HG03135 (cell line): ENCODE measurements at regions not wholly inside any gene's neighbourhood (a gene's known extent, or its start where the extent isn't known, plus 50 kb on each side); places are given as distances from the start of the nearest gene placed in this dataset.

Experiments used
- ATAC-seq: cut with Tn5 transposase; IDR thresholded peaks from one replicate; pipeline ENCODE4 v1.9.1; 2021; ENCODE audit warnings: mild to moderate bottlenecking, moderate library complexity; ENCODE audit not compliant: unreplicated experiment

DNA sequence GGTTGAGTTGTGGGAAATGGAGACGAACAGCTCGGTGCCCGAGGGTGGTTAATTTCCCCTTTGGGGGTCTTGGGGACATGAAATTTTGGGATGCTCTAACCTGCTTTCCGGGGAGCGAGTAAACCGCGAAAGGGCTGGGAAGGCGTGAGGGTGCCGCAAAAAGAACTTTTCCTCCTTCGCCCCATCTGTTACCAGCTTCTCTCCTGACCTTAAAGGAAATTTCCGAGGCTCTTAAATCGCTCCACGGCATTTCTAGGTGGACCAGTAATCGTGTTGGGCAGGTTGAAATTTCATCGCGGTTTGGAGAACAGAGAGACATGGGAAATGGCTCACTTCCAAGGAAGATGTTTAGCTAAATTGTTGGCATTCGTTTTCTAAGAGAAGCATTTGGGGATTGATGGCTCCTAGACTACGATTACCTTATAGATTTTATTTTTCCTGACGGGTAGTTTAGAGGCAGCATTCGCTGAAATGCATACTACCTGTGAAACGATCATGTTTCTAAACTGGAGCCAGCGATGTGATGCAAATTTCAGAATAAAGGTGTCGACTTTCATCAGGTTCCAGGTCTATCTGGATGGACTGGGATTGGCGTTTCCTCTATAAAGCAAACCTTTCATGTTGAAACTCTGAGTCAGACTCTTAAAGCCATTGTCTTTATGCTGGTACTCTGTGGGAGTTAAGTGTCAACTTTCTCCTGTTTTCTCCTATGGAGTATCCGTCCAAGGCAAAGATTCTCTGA, 414.5 kb downstream of the PCNX1 start:
- ATAC-seq: no peak

DNA sequence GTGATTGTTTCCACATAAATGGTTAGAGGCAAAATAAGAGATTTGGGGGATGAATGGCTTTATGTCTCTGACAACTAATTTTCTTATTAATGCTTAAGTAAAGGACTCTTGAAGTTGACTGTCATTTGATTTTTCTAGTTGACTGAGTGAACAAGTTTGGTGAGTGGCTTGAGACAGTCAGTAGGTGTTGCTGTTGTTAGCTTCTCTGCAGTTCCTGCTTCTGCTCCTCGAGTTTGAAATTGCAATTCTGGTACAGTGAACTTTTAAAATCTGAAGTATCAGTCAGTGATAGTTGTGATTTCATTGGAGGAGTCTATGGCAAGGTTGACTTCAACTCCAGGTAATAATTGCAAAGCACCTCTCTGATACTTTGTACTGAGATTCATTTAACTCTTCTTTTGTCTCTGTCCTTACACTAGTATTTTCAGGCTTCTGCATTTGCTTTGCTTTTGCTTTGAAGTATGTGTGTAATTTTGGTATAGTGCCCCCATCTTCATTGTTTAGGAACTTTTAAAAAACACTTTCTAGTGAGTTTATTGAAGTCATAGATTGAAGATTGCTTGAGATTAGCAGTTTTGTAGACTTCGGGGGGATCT, 415.5 kb downstream of the PCNX1 start:
- no peak for ATAC-seq

DNA sequence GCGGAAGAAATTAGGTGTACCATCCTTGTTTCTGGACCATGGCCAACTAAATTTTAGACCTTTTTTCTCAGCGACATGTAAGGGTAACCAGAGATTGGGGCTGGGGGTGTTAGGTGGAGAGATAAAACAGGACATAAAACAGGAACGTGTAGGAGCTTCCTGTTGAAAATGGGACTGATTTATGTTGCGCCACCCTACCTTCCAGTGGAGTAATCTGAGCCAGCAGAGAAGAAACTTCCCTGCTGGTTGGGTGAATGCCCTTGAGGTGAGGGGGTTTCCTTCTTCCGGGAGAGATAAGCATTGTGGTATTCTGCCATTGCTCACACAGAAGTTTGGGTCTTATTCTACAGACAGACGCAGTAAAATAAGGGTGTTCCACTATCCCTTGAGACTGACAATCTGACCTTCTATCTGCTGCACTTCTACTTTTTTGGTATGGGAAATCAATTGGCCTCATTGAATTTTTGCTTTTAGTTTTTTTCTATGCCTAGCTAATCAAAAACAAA, 417.6 kb downstream of the PCNX1 start:
- ATAC-seq: no peak

DNA sequence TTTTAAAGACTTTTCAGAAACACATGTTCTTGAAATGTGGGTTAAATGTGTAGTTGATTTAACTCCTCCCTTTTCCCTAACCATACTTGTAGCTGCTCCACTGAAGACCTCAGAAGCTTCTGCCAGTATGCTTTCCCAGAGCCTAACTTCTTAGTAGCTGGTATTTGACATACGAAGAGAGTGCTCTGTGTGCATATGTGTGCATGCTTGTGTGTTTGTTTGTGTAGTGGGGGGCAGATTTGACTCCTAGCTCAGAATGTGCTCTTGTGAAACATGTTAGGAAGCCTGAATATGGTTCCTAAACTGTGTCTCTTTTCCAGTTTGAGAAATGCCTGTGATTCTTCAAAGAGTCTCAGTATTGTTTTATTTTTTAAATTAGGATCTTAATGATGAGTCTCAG, 420.4 kb downstream of the PCNX1 start:
- ATAC-seq: no peak

DNA sequence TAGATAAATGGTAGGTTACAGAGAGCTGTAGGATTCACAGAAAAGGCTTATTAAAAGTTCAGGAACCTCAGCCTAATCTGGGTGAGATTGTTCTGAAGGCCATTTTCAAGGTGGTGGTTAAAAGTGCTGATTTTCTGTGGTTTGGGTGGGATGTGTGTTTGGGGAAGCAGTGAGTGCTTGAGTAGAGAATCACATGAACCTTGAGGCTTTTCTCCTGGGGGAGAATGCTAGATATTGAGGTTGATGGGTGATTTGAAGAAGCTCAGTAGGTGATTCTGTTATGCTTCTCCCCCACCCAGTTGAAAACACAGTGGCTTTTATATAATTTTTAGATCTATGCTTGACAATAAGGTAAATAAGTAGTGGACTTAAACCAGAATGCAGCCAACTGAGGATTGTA, 420.9 kb downstream of the PCNX1 start:
- ATAC-seq: no peak

DNA sequence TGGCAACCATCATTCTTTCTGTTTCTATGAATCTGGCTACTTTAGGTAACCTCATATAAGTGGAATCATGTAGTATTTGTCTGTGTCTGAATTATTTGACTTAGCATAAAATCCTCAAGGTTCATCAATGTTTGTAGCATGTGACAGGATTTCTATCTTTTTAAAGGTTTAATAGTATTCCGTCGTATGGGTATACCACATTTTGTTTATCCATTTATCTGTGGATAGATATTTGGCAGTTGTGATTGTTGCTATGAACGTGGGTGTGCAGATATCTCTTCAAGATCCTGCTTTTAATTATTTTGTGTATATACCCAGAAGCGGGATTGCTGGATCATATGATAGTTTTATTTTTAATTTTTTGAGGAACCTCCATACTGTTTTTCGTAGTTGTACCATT, 421.7 kb downstream of the PCNX1 start:
- no peak for ATAC-seq

DNA sequence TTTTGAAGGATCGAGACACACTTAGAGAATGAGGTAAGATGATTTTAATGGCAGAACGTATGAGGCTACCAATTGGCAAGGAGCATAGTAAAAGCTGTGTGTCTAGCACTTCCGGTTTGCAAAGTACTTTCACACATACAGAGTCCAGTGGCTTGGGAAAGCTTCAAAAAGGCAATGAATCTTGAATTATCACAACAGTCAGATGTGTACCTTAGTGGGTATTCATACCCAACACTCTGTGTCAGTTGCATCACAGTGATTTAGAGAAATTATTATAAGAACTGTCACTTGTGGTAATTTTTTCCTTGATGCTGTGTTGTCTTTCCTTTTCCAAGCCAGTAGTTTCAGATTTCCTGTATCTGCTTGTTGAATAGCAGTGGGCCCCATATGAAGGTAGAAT, 424.1 kb downstream of the PCNX1 start:
- ATAC-seq: no peak

DNA sequence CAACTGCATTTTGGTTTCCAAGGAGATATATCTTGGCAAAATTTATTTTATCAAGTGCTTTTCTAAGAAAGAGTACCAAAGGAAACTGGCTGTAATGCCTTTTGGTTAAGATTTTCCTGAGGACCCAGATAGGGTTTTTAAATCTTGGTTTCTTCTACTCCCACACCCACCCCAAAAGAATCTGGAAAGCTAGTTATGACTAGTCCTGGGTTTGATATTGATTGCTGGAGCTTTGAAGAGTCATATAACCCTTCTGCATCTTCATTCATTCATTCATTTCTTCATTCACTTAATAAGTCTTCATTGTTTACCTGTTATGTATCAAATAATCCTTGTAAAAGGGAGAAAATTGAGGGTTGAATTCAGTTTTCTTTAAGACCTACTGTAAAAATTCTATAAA, 425.2 kb downstream of the PCNX1 start:
- ATAC-seq: no peak

DNA sequence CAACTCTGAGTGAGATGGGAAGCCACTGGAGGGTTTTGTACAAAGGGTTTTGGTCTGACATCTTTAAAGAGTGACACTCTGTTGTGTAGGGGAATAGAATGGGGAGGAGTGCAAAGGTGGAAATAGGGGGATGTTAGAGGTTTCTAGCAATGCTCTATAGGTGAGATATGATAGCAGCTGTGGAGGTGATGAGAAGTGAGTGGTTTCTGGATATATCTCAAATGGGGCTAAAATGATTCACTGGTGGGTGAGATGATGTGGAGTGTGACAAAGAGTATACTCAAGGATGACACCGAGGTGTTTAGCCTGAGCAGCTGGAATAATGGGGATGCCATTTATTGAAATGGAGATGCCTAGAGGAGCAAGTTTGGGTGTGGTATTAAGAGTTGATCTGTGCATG, 426.4 kb downstream of the PCNX1 start:
- ATAC-seq: no peak

DNA sequence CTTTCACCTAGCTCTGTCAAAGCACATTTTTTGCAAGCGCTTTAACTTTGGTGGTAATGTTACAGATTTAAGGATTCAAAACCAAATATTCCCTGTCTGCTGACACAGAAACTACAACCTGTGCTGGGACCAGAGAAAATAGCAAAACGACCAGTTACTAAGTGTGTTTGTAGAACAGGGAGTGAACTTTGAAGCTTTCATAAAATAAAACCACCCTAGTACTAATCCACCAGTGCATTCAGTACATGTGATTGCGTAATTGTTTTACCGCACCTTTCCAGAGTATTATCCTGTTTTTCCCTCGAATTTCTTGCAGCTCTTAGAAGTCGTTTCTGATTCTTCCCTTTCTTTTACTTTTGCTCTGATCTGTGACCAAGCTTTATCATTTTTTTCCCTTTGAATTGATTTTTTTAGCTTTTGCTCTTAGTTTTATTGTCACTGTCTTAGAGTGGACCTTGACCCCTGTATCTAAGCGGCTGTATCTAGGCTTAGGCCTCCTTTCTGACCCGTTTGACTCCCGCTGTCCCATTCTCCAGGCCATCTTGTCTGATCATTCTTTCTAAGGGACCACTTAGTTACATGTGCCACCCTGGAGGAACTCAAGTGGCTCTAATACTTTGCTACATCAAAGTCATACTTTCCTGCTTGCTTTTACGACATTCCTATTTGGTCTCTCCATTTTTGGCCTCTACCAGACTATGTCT, 429.4 kb downstream of the PCNX1 start:
- no peak for ATAC-seq

DNA sequence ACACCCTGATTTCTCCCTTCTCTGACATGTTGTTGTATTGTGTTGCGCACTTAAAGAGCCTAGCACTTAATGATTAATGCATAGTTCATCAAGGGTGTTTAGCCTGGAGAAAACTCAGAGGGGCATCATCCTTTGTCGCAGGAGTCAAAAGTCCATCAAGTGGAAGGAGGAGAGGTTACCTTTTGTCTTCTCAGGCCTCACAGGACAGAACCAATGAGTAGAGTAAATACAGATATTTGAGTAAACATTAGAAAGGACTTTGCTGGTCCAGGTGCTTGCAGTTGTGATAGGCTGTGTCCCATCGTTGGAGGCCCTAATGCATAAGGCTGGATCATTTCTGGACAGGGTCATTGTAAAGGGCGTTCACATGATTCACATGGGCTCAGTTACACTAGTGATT, 430.9 kb downstream of the PCNX1 start:
- no peak for ATAC-seq

DNA sequence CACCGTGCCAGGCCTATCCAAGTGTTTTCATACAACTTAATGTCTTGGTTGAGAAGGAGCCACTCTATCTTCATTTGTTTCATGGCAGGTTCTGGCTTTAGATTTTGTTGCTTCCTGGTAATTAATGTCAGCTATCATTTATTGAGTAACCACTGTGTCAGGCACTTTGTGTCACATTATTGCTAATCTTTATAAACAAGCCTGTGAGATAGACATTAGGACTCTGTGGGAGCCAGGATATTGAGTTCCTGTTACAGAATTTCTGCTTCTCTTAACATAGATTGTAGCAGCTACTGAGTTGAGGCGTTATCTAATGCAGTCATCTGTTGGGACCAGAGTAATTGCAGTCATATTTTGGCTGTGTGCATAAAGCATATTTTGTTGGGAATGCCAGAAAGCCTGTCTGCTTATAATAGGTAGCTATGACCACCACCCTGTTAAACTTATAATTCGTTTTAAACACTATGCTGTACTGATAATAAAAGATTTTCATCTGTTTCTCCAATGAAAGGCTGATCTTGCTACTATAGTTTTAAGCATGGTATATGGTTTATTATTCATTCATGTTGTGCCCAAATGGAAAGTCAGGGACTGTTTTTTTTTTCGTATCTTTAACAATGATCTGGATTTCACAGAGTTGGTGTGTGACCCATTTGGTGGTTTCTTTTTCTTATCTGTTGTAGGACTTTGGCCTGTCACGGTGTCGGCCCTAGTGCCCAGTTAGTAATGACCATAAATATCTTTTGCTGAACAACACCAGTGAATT, 432.6 kb downstream of the PCNX1 start:
- no peak for ATAC-seq

DNA sequence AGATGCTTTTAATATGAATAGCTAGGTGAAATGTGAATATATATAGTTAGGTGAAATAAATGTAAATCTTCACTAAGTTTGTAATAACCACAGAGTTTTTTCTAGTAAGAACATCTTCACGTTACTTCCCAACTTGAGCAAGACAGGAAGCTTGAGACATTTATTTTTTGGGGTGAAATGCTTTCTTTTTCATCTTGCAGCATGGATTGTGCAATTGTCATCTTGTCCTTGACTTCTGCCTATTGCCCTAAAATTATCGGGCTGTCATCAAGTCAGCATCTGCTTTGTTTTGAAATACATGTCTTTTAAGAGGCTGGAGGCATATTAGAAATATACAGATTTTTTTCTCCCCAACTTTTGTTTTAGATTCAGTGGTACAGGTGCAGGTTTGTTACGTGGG, 433.9 kb downstream of the PCNX1 start:
- no peak for ATAC-seq

DNA sequence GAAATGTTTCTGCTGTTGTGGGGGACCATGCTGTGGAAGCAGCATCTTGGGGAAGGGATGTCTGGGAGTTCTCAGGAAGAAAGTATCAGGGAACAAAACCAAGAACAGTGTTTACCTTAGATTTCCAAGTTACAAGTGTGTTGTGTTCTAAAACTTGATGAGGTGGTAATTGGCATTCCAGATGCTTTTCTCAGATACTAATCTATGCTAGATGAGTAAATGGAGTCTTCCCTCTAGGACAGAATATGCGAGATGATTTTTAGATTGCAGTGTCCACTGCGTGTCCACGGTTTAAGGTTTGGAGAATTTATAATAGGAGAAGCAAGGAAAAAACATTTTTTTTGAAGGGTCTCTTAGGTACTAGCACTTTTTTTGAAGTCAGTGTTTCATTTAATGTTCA, 436.5 kb downstream of the PCNX1 start:
- ATAC-seq: no peak

DNA sequence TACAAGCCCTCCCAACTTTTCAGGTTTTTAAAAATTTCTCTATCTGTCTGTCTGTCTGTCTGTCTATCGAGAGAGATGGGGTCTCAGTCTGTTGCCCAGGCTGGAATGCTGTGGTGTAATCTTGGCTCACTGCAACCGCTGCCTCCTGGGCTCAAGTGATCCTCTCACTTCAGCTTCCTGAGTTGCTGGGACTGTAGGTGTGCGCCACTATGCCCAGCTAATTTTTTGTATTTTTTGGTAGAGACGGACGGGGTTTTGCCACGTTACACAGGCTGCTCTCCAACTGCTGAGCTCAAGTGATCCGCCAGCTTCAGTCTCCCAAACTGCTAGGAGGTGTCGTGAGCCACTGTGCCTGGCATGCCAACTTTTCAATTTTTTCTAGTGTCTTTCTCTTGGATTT, 437.2 kb downstream of the PCNX1 start:
- ATAC-seq: no peak

DNA sequence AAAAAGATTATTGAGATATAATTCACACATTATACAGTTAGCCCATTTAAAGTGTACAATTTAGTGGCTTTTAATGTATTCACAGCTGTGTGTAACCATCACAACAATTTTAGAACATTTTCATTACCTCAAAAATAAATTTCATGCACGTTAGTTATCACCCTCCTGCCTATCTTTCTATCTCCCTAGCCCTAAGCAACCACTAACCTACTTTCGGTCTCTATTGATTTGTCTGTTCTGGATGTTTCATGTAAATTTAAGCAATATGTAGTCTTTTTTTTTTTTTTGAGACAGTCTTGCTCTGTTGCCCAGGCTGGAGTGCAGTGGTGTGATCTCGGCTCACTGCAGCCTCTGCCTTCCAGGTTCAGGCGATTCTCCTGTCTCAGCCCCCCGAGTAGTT, 439.4 kb downstream of the PCNX1 start:
- ATAC-seq: no peak

DNA sequence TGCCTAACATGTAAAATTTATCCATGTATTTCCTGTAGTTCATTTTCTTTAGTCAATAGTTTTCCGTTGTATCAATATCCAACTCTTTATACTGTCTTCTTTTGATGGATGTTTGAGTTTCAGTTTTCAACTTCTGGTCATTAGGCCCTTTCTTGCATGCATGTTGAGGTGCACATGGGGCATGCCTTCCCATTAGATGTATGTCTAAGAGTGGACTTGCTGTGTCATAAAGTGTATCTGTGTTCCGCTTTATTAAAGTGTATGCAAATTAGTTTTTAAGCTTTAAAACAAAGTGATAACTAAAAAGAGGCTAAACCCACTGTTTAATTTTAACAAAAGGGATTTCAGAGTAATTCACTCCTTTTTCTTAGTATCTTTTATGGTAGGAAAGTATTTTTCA, 441.1 kb downstream of the PCNX1 start:
- ATAC-seq: no peak

DNA sequence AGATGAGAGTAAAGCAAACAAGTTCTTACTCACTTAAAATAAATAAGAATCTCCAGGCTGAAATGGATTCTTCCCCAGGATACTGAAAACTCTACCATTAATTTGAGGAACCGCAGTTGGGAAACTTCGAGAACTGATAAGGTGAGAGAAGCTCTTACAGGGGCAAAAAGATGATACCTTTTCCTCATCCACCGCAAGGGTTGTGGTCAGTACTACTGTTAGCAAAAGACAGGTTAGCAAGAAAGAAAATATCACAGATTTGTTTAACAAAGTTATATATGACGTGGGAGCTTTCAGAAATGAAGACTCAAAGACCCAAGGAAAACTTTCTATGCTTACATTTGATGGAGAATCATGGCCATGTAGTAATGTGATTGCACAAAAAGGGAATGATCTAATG, 441.6 kb downstream of the PCNX1 start:
- ATAC-seq: no peak

DNA sequence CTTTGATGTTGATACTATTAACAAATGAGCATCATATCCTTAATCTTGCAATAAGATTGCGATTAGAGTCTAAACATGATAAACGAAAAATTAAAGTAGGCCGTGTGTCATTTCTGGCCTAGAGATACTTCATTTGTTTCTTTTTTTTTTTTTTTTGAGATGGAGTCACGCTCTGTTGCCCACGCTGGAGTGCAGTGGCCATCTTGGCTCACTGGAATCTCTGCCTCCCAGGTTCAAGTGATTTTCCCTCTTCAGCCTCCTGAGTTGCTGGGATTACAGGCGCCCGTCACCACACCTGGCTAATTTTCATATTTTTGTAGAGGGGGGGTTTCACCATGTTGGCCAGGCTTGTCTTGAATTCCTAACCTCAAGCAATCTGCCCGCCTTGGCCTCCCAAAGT, 446.9 kb downstream of the PCNX1 start:
- no peak for ATAC-seq

DNA sequence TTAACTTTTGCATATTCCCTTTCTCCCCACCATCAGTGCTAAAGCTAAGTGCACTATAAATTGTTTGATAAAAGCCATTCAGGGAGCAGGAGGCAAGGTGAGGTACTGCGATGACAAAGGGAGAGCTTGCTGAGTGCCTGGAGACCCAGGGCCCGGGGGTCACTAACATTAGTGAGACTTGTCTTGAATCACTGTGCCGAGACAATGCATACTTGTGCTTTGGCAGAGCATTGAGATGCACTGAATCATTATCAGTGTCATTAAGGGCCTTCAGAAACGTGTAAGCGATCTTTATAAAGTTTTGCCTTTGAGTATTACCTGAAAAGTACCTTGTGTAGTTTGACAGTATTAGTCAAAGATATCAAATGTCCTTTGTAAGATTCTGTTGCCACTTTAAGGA, 447.5 kb downstream of the PCNX1 start:
- no peak for ATAC-seq
